ENCODE measurements at regions not wholly inside any gene's neighbourhood (a gene's known extent, or its start where the extent isn't known, plus 50 kb on each side); places are given as distances from the start of the nearest gene placed in this dataset.

- H3K4me2 ChIP-seq (ENCODE audit: insufficient read depth, insufficient read length, low read length): no peak overlapping the region
- no peak overlapping the region for H2BK15ac ChIP-seq (ENCODE audit: low read depth, low read length)
- H3K27ac ChIP-seq (ENCODE audit: insufficient read length, low read depth, low read length): no peak overlapping the region
- H3K4me1 ChIP-seq (ENCODE audit: insufficient read depth, low read length): peaks cover 2% of the 10 kb centered on the region; the same call in 1 of the 2 replicates
- no peak overlapping the region for H2AK5ac ChIP-seq (ENCODE audit: insufficient read length, low read length)
- H3K18ac ChIP-seq (ENCODE audit: insufficient read length, low read depth, low read length): no peak overlapping the region
- H4K20me1 ChIP-seq (ENCODE audit: control insufficient read depth, insufficient read depth, insufficient read length): no peaks in the 10 kb centered on the region
- Mint-ChIP-seq H3K4me1 (peaks cover 9% of the 10 kb centered on the region in 2 experiments), H3K9me3 (peaks cover 5 to 13% of the 10 kb centered on the region in 2 experiments; a peak in 3 of 5 replicates), H3K27me3 (ENCODE audit: low read depth) (no peaks in the 10 kb centered on the region), H3K27ac (no peak overlapping the region), H3K36me3 (ENCODE audit: insufficient read depth in 1 of 3, low read depth in 3 of 3) (peaks cover 0 to 15% (median 2%) of the 10 kb centered on the region in 3 experiments; a peak in 4 of 7 replicates), H3K4me3 (no peak overlapping the region)
- no CpG with 5 or more reads among the region's 1 CpG for WGBS (ENCODE audit: extremely low coverage, insufficient read length, low lambda C conversion rate)
- H4K5ac ChIP-seq (ENCODE audit: insufficient read length, low read depth, low read length): no peak overlapping the region
- TF ChIP-seq, protein P1, sequence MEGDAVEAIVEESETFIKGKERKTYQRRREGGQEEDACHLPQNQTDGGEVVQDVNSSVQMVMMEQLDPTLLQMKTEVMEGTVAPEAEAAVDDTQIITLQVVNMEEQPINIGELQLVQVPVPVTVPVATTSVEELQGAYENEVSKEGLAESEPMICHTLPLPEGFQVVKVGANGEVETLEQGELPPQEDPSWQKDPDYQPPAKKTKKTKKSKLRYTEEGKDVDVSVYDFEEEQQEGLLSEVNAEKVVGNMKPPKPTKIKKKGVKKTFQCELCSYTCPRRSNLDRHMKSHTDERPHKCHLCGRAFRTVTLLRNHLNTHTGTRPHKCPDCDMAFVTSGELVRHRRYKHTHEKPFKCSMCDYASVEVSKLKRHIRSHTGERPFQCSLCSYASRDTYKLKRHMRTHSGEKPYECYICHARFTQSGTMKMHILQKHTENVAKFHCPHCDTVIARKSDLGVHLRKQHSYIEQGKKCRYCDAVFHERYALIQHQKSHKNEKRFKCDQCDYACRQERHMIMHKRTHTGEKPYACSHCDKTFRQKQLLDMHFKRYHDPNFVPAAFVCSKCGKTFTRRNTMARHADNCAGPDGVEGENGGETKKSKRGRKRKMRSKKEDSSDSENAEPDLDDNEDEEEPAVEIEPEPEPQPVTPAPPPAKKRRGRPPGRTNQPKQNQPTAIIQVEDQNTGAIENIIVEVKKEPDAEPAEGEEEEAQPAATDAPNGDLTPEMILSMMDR (conservative IDR thresholded peaks at IDR 0.05): no peak
- no peak overlapping the region for H4K91ac ChIP-seq (ENCODE audit: insufficient read length, low read depth, low read length)
- no peak overlapping the region for H2BK5ac ChIP-seq (ENCODE audit: insufficient read length, low read length)
- DNase-seq: no peak
- H2BK20ac ChIP-seq (ENCODE audit: low read depth, low read length, poor library complexity, severe bottlenecking): no peak overlapping the region
- H3K4ac ChIP-seq (ENCODE audit: low read depth, low read length): no peak overlapping the region
- H4K8ac ChIP-seq (replicated peaks; ENCODE audit: insufficient read length, low read depth, low read length): no peak overlapping the region
- no peak overlapping the region for H2BK120ac ChIP-seq (ENCODE audit: low read depth, low read length, poor library complexity, severe bottlenecking)
- H3T11ph ChIP-seq (ENCODE audit: low read length): no peak overlapping the region
- H3K23me2 ChIP-seq (ENCODE audit: insufficient read length, low read depth, low read length, poor library complexity, severe bottlenecking): no peaks in the 10 kb centered on the region
- no peaks in the 10 kb centered on the region for H3K27me3 ChIP-seq (ENCODE audit: insufficient read depth, low read length)
- H3K56ac ChIP-seq (ENCODE audit: insufficient read length, low read depth, low read length): no peak overlapping the region
- H2BK12ac ChIP-seq (ENCODE audit: insufficient read length, low read depth, low read length): no peak overlapping the region
- H3K9me3 ChIP-seq (ENCODE audit: control insufficient read depth, low read depth, low read length): no peaks in the 10 kb centered on the region
- no peak overlapping the region for H3K23ac ChIP-seq (ENCODE audit: insufficient read length, low read depth, low read length)
- H3K79me2 ChIP-seq (ENCODE audit: insufficient read depth, low read length): no peaks in the 10 kb centered on the region
- no peak overlapping the region for H2AFZ ChIP-seq (ENCODE audit: low read length)
- no peak overlapping the region for H3K9ac ChIP-seq (ENCODE audit: extremely low read depth, insufficient read length, low read length)
- no peak overlapping the region for H3K14ac ChIP-seq (ENCODE audit: insufficient read depth, low read length)
- H3K79me1 ChIP-seq (ENCODE audit: insufficient read depth, low read depth, low read length, poor library complexity, severe bottlenecking): no peaks in the 10 kb centered on the region
Observed at GRCh38 chr3:40672861-40673260, 148.1 kb downstream of the ZNF621 start.

Measured in H9 (cell line).